GM12878 (cell line): ENCODE measurements at regions not wholly inside any gene's neighbourhood (a gene's known extent, or its start where the extent isn't known, plus 50 kb on each side); places are given as distances from the start of the nearest gene placed in this dataset.

ENCODE experiments used
- ATAC-seq: fragments of 200-7000 bp; cut with Tn5 transposase; 3 replicates; pipeline ENCODE4 v1.9.1; 2020; ENCODE audit warnings: mild to moderate bottlenecking, moderate library complexity
- BruUV-seq: library from RNA; stranded (reverse); fragments of 400-500 nt; replicated peaks from 2 replicates; lab custom pipeline; 2021; lab: Mats Ljungman, UMichigan
- CTCF ChIA-PET: fragments of 300-600 bp; sonication (Branson Sonifier 250); formaldehyde crosslinking; extraction: SDS; loops from one replicate; lab custom pipeline; 2021; ENCODE audit warnings: inconsistent platforms; lab: Yijun Ruan, JAX
- POLR2A ChIA-PET: fragments of 350-600 bp; formaldehyde crosslinking; extraction: SDS; loops from one replicate; lab custom pipeline; 2021; ENCODE audit warnings: inconsistent platforms; lab: Charles Lee
- RAD21 ChIA-PET: fragments of 300-600 bp; sonication (Branson Sonifier 250); formaldehyde crosslinking; loops from one replicate; lab custom pipeline; 2023; ENCODE audit warnings: antibody characterized with exemption; ENCODE audit not compliant: unreplicated experiment; lab: Charles Lee
- SMC1A ChIA-PET: fragments of 300-600 bp; sonication (Branson Sonifier 250); formaldehyde crosslinking; loops from one replicate; lab custom pipeline; 2023; ENCODE audit not compliant: unreplicated experiment, uncharacterized antibody; lab: Charles Lee
- DNase-seq: peaks from one replicate; pipeline ENCODE4 v3.0.0-alpha.2; 2011; ENCODE audit warnings: low read depth, low spot score
- FAIRE-seq: peaks from 3 replicates; lab custom pipeline; 2011; peaks lifted over from hg19 to GRCh38; lab: Jason Lieb, UNC
- H2AFZ ChIP-seq: 2 replicates; pipeline ENCODE4 v1.6.0; 2011; ENCODE audit warnings: low read depth, low read length, control low read depth; ENCODE audit not compliant: control insufficient read depth
- H3K27ac ChIP-seq: 2 replicates; pipeline ENCODE4 v1.5.1; 2011; ENCODE audit warnings: control low read depth; ENCODE audit not compliant: control insufficient read depth, insufficient read depth
- H3K27me3 ChIP-seq, 2 experiments: replicated peaks in 1 of 2; 2 replicates each; pipeline versions ENCODE4 v1.6.0 to v1.6.1; 2011; ENCODE audit warnings: low read length in 1 of 2; ENCODE audit not compliant: control insufficient read depth in 2 of 2, insufficient read depth in 2 of 2
- H3K36me3 ChIP-seq, 2 experiments: 2 replicates each; pipeline ENCODE4 v1.5.1; 2011; ENCODE audit warnings: low read length in 1 of 2; ENCODE audit not compliant: control insufficient read depth in 2 of 2, insufficient read depth in 2 of 2
- H3K4me1 ChIP-seq: 2 replicates; pipeline ENCODE4 v1.6.1; 2011; ENCODE audit warnings: mild to moderate bottlenecking, low read length, moderate library complexity, mixed read lengths; ENCODE audit not compliant: control insufficient read depth, insufficient read depth
- H3K4me2 ChIP-seq: 2 replicates; pipeline ENCODE4 v1.6.0; 2011; ENCODE audit warnings: control low read depth; ENCODE audit not compliant: control insufficient read depth, insufficient read depth
- H3K4me3 ChIP-seq: fragments of 200-600 bp; sonication (generic); 2 replicates; pipeline ENCODE4 v1.5.1; 2016
- H3K79me2 ChIP-seq: 2 replicates; pipeline ENCODE4 v1.6.0; 2011; ENCODE audit warnings: low read length; ENCODE audit not compliant: control insufficient read depth, insufficient read depth
- H3K9ac ChIP-seq: 2 replicates; pipeline ENCODE4 v1.8.0; 2011; ENCODE audit warnings: low read length, control low read depth, mixed read lengths; ENCODE audit not compliant: control insufficient read depth, insufficient read depth
- H3K9me3 ChIP-seq: replicated peaks from 3 replicates; pipeline ENCODE4 v1.5.1; 2011; ENCODE audit warnings: mild to moderate bottlenecking, low read length; ENCODE audit not compliant: control insufficient read depth, insufficient read depth
- H4K20me1 ChIP-seq: 2 replicates; pipeline ENCODE4 v1.6.0; 2011; ENCODE audit not compliant: control insufficient read depth, insufficient read depth
- ASH2L ChIP-seq: fragments of 300-600, 200-600 bp; sonication (generic); IDR thresholded peaks from 2 replicates; pipeline ENCODE4 v1.6.1; 2017; ENCODE audit warnings: low read depth, mild to moderate bottlenecking, borderline replicate concordance
- ATF7 ChIP-seq: fragments of 450-650 bp; IDR thresholded peaks from 2 replicates; pipeline ENCODE4 v1.6.1; 2016; ENCODE audit warnings: low read depth, mild to moderate bottlenecking
- CHD1 ChIP-seq: IDR thresholded peaks from 2 replicates; pipeline ENCODE4 v1.6.1; 2012; ENCODE audit warnings: low read depth, low read length, improper control_type of control experiment
- FOS ChIP-seq: IDR thresholded peaks from 3 replicates; pipeline ENCODE4 v1.6.1; 2011; ENCODE audit warnings: borderline replicate concordance; ENCODE audit not compliant: insufficient read length; ENCODE audit errors: extremely low read depth
- HDAC6 ChIP-seq: fragments of 200-600 bp; sonication (generic); IDR thresholded peaks from one replicate; pipeline ENCODE4 v1.8.0; 2017; ENCODE audit warnings: antibody characterized with exemption; ENCODE audit not compliant: unreplicated experiment
- IRF4 ChIP-seq: IDR thresholded peaks from 2 replicates; pipeline ENCODE4 v1.6.1; 2011; ENCODE audit warnings: low read depth, low read length
- MXI1 ChIP-seq: fragments of 150-350 bp; IDR thresholded peaks from 2 replicates; pipeline ENCODE4 v1.6.1; 2011; ENCODE audit warnings: low read depth, mild to moderate bottlenecking, inconsistent platforms, low read length, improper control_type of control experiment
- PAX5 ChIP-seq: IDR thresholded peaks from 2 replicates; pipeline ENCODE4 v1.6.1; 2011; ENCODE audit warnings: low read depth, low read length, borderline replicate concordance
- SMC3 ChIP-seq: IDR thresholded peaks from 2 replicates; pipeline ENCODE4 v1.6.1; 2011; ENCODE audit warnings: low read length, improper control_type of control experiment, borderline replicate concordance
- ZNF24 ChIP-seq: fragments of 450-650 bp; IDR thresholded peaks from 2 replicates; pipeline ENCODE4 v1.6.1; 2017; ENCODE audit warnings: antibody characterized with exemption, mild to moderate bottlenecking
- ZNF622 ChIP-seq: fragments of 450-650 bp; IDR thresholded peaks from 2 replicates; pipeline ENCODE4 v1.6.1; 2017; ENCODE audit warnings: mild to moderate bottlenecking, inconsistent platforms
- WGBS: methylation state at CpG from one replicate; pipeline ENCODE4 v1.1.6; 2016; ENCODE audit warnings: low lambda C conversion rate; ENCODE audit not compliant: insufficient replicate concordance, insufficient coverage; ENCODE audit errors: missing lambda C conversion rate; 5-methylcytosine and 5-hydroxymethylcytosine counted together
- in situ Hi-C: fragments of 300-500 bp; cut with MboI; formaldehyde crosslinking; loops from 9 replicates; pipeline ENCODE4 v1.14.3; 2018; ENCODE audit warnings: mixed read lengths
- intact Hi-C: fragments of 100-400 bp; cut with micrococcal nuclease; formaldehyde crosslinking; loops from one replicate; pipeline ENCODE4 v1.14.2; 2022; ENCODE audit not compliant: unreplicated experiment
- TF ChIP-seq, protein P1 (sequence below): fragments of 450-650 bp; formaldehyde crosslinking; IDR thresholded peaks from 2 replicates; pipeline ENCODE4 v1.4.0; 2020; ENCODE audit warnings: mild to moderate bottlenecking, moderate library complexity
- TF ChIP-seq, protein P2 (sequence below): fragments of 450-650 bp; IDR thresholded peaks from 2 replicates; pipeline ENCODE4 v1.6.1; 2016; ENCODE audit warnings: mild to moderate bottlenecking, moderate library complexity, borderline replicate concordance
- TF ChIP-seq, protein P3 (sequence below): fragments of 450-650 bp; conservative IDR thresholded peaks from 2 replicates; pipeline ENCODE4 v1.6.1; 2017; ENCODE audit warnings: mild to moderate bottlenecking, moderate library complexity

GRCh38 chr15:29913528-29914135 lies 91.4 kb upstream of the TJP1 start (continued):
- TF ChIP-seq FOS (no peak), ZNF622 (no peak), ASH2L (no peak)
- TF ChIP-seq, protein P1, sequence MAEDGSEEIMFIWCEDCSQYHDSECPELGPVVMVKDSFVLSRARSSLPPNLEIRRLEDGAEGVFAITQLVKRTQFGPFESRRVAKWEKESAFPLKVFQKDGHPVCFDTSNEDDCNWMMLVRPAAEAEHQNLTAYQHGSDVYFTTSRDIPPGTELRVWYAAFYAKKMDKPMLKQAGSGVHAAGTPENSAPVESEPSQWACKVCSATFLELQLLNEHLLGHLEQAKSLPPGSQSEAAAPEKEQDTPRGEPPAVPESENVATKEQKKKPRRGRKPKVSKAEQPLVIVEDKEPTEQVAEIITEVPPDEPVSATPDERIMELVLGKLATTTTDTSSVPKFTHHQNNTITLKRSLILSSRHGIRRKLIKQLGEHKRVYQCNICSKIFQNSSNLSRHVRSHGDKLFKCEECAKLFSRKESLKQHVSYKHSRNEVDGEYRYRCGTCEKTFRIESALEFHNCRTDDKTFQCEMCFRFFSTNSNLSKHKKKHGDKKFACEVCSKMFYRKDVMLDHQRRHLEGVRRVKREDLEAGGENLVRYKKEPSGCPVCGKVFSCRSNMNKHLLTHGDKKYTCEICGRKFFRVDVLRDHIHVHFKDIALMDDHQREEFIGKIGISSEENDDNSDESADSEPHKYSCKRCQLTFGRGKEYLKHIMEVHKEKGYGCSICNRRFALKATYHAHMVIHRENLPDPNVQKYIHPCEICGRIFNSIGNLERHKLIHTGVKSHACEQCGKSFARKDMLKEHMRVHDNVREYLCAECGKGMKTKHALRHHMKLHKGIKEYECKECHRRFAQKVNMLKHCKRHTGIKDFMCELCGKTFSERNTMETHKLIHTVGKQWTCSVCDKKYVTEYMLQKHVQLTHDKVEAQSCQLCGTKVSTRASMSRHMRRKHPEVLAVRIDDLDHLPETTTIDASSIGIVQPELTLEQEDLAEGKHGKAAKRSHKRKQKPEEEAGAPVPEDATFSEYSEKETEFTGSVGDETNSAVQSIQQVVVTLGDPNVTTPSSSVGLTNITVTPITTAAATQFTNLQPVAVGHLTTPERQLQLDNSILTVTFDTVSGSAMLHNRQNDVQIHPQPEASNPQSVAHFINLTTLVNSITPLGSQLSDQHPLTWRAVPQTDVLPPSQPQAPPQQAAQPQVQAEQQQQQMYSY (CRISPR knock-in tag): no peak
- TF ChIP-seq, all 136 proteins: peak for 0

GRCh38 chr15:29911705-29912104 lies 89.4 kb upstream of the TJP1 start:
- ChIA-PET POLR2A (no interaction called here), CTCF (no interaction called here), RAD21 (no interaction called here), SMC1A (no interaction called here)
- Histone ChIP-seq H3K9ac (no peak overlapping the region), H3K4me3 (no peak overlapping the region), H3K36me3 (no peaks in the 10 kb centered on the region), H3K79me2 (no peaks in the 10 kb centered on the region), H2AFZ (no peak overlapping the region), H3K9me3 (no peaks in the 10 kb centered on the region; the same call in 2 of the 3 replicates), H4K20me1 (no peaks in the 10 kb centered on the region), H3K4me2 (no peak overlapping the region), H3K27me3 (no peaks in the 10 kb centered on the region), H3K4me1 (no peaks in the 10 kb centered on the region), H3K27ac (no peak overlapping the region)
- FAIRE-seq: no peak
- in situ Hi-C loops (no loop called here), intact Hi-C loops (no loop called here)
- no peak for ATAC-seq
- WGBS: 10% methylated on average over 3 of the region's 3 CpGs
- BruUV-seq: no TSS peak
- no peak for DNase-seq
- TF ChIP-seq, protein P2, sequence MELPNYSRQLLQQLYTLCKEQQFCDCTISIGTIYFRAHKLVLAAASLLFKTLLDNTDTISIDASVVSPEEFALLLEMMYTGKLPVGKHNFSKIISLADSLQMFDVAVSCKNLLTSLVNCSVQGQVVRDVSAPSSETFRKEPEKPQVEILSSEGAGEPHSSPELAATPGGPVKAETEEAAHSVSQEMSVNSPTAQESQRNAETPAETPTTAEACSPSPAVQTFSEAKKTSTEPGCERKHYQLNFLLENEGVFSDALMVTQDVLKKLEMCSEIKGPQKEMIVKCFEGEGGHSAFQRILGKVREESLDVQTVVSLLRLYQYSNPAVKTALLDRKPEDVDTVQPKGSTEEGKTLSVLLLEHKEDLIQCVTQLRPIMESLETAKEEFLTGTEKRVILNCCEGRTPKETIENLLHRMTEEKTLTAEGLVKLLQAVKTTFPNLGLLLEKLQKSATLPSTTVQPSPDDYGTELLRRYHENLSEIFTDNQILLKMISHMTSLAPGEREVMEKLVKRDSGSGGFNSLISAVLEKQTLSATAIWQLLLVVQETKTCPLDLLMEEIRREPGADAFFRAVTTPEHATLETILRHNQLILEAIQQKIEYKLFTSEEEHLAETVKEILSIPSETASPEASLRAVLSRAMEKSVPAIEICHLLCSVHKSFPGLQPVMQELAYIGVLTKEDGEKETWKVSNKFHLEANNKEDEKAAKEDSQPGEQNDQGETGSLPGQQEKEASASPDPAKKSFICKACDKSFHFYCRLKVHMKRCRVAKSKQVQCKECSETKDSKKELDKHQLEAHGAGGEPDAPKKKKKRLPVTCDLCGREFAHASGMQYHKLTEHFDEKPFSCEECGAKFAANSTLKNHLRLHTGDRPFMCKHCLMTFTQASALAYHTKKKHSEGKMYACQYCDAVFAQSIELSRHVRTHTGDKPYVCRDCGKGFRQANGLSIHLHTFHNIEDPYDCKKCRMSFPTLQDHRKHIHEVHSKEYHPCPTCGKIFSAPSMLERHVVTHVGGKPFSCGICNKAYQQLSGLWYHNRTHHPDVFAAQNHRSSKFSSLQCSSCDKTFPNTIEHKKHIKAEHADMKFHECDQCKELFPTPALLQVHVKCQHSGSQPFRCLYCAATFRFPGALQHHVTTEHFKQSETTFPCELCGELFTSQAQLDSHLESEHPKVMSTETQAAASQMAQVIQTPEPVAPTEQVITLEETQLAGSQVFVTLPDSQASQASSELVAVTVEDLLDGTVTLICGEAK: no peak
- TF ChIP-seq SMC3: no peak
- TF ChIP-seq IRF4: no peak
- TF ChIP-seq ZNF24: no peak
- no peak for TF ChIP-seq CHD1
- no peak for TF ChIP-seq MXI1
- TF ChIP-seq PAX5: no peak
- no peak for TF ChIP-seq ATF7
- TF ChIP-seq, protein P3, sequence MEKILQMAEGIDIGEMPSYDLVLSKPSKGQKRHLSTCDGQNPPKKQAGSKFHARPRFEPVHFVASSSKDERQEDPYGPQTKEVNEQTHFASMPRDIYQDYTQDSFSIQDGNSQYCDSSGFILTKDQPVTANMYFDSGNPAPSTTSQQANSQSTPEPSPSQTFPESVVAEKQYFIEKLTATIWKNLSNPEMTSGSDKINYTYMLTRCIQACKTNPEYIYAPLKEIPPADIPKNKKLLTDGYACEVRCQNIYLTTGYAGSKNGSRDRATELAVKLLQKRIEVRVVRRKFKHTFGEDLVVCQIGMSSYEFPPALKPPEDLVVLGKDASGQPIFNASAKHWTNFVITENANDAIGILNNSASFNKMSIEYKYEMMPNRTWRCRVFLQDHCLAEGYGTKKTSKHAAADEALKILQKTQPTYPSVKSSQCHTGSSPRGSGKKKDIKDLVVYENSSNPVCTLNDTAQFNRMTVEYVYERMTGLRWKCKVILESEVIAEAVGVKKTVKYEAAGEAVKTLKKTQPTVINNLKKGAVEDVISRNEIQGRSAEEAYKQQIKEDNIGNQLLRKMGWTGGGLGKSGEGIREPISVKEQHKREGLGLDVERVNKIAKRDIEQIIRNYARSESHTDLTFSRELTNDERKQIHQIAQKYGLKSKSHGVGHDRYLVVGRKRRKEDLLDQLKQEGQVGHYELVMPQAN: no peak
- no peak for TF ChIP-seq HDAC6
